ENCODE measurements at regions not wholly inside any gene's neighbourhood (a gene's known extent, or its start where the extent isn't known, plus 50 kb on each side); places are given as distances from the start of the nearest gene placed in this dataset.

DNA sequence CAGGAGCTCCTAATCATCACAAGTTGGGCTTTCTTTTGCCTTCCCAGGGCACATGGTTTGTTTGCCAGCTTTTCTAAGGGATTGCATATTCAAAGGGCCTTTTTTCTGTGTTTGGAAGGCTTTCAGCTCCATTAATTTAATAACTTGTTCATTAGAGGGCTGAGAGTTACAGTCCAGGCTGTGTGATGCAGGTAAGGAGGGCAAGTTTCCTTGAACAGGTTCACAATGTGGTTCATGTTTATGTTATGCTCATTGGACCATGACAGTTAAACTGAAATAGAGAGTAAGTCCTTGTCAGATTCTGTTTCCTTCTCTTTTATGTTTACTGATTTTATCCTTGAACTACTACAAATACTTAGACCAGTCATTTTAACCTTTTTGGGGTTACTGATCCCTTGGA lies 174.4 kb downstream of the MARCHF11 start:
- no peak for TF ChIP-seq CTCF (IDR thresholded peaks at IDR 0.05)
- no peak for TF ChIP-seq JUN (IDR thresholded peaks at IDR 0.05)
- no peak for TF ChIP-seq ZFP36 (IDR thresholded peaks at IDR 0.05; ENCODE audit: borderline replicate concordance, partially characterized antibody)
- no peak for TF ChIP-seq TP53 (CRISPR knock-in tag; IDR thresholded peaks at IDR 0.05)
- TF ChIP-seq SMC3 (IDR thresholded peaks at IDR 0.05): no peak
